ENCODE measurements at regions not wholly inside any gene's neighbourhood (a gene's known extent, or its start where the extent isn't known, plus 50 kb on each side); places are given as distances from the start of the nearest gene placed in this dataset.

GRCh38 chr20:2237059-2237458, 58.7 kb upstream of the TGM3 start:
- DNase-seq, result no peak

- no peak for DNase-seq
These were observed 57.2 kb upstream of the TGM3 start for GRCh38 chr20:2238601-2239000.

GRCh38 chr20:2240835-2241234, 55.0 kb upstream of the TGM3 start:
- DNase-seq, result no peak

GRCh38 chr20:2242678-2243077, 53.1 kb upstream of the TGM3 start:
- no peak for DNase-seq

GRCh38 chr20:2244523-2244922, 51.3 kb upstream of the TGM3 start:
- DNase-seq, result no peak

- DNase-seq, result no peak
These were observed 50.8 kb upstream of the TGM3 start for GRCh38 chr20:2244993-2245392.

GRCh38 chr20:2245637-2246036, 50.2 kb upstream of the TGM3 start:
- DNase-seq, result no peak
